ENCODE measurements at regions not wholly inside any gene's neighbourhood (a gene's known extent, or its start where the extent isn't known, plus 50 kb on each side); places are given as distances from the start of the nearest gene placed in this dataset.

DNA sequence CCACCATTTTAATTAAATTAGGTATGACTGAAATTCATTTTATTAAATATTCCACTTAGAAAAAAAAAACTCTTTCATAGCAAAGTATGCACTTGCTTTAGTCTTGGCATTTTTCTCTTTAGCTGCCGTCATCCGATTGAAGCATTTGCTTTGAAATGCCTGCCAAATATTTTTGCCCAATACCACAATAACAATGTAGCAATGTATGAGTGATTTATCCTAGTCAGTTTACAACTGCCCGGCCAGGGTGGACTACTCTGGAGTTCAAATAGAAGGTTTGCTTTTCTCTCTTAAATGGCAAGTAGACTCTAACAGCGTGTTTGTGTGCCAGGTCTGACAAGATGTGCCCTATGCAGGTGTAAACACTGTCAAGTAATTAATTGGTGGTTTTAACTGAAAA, 675.3 kb upstream of the SGCG start:
- Histone ChIP-seq H3K9me3 (ENCODE audit: control insufficient read depth, low read depth, low read length) (no peaks in the 10 kb centered on the region), H2AFZ (ENCODE audit: low read length) (no peak overlapping the region), H3K27ac (ENCODE audit: insufficient read length, low read depth, low read length) (no peak overlapping the region), H2BK120ac (ENCODE audit: low read depth, low read length, poor library complexity, severe bottlenecking) (no peak overlapping the region), H3K4ac (ENCODE audit: low read depth, low read length) (no peak overlapping the region), H3K27me3 (ENCODE audit: insufficient read depth, low read length) (no peaks in the 10 kb centered on the region), H3K23ac (ENCODE audit: insufficient read length, low read depth, low read length) (no peak overlapping the region), H3K23me2 (ENCODE audit: insufficient read length, low read depth, low read length, poor library complexity, severe bottlenecking) (no peaks in the 10 kb centered on the region), H3K9ac (ENCODE audit: extremely low read depth, insufficient read length, low read length) (no peak overlapping the region), H4K8ac (replicated peaks; ENCODE audit: insufficient read length, low read depth, low read length) (no peak overlapping the region), H3K56ac (ENCODE audit: insufficient read length, low read depth, low read length) (no peak overlapping the region), H2BK5ac (ENCODE audit: insufficient read length, low read length) (no peak overlapping the region), H4K91ac (ENCODE audit: insufficient read length, low read depth, low read length) (no peak overlapping the region), H2BK15ac (ENCODE audit: low read depth, low read length) (no peak overlapping the region), H4K5ac (ENCODE audit: insufficient read length, low read depth, low read length) (no peak overlapping the region), H3T11ph (ENCODE audit: low read length) (no peak overlapping the region), H3K4me1 (ENCODE audit: insufficient read depth, low read length) (no peaks in the 10 kb centered on the region), H3K14ac (ENCODE audit: insufficient read depth, low read length) (no peak overlapping the region), H3K18ac (ENCODE audit: insufficient read length, low read depth, low read length) (no peak overlapping the region), H4K20me1 (ENCODE audit: control insufficient read depth, insufficient read depth, insufficient read length) (no peaks in the 10 kb centered on the region), H2AK5ac (ENCODE audit: insufficient read length, low read length) (no peak overlapping the region), H3K79me2 (ENCODE audit: insufficient read depth, low read length) (no peaks in the 10 kb centered on the region), H2BK20ac (ENCODE audit: low read depth, low read length, poor library complexity, severe bottlenecking) (no peak overlapping the region), H2BK12ac (ENCODE audit: insufficient read length, low read depth, low read length) (no peak overlapping the region), H3K4me2 (ENCODE audit: insufficient read depth, insufficient read length, low read length) (no peak overlapping the region), H3K79me1 (ENCODE audit: insufficient read depth, low read depth, low read length, poor library complexity, severe bottlenecking) (no peaks in the 10 kb centered on the region)
- TF ChIP-seq, protein P1, sequence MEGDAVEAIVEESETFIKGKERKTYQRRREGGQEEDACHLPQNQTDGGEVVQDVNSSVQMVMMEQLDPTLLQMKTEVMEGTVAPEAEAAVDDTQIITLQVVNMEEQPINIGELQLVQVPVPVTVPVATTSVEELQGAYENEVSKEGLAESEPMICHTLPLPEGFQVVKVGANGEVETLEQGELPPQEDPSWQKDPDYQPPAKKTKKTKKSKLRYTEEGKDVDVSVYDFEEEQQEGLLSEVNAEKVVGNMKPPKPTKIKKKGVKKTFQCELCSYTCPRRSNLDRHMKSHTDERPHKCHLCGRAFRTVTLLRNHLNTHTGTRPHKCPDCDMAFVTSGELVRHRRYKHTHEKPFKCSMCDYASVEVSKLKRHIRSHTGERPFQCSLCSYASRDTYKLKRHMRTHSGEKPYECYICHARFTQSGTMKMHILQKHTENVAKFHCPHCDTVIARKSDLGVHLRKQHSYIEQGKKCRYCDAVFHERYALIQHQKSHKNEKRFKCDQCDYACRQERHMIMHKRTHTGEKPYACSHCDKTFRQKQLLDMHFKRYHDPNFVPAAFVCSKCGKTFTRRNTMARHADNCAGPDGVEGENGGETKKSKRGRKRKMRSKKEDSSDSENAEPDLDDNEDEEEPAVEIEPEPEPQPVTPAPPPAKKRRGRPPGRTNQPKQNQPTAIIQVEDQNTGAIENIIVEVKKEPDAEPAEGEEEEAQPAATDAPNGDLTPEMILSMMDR (conservative IDR thresholded peaks at IDR 0.05), result no peak
- H3K9me3 Mint-ChIP-seq, result peaks cover 0 to 3% of the 10 kb centered on the region in 2 experiments; a peak in 1 of 5 replicates
- no peak overlapping the region for H3K4me3 Mint-ChIP-seq
- no CpG with 5 or more reads among the region's 4 CpGs for WGBS (ENCODE audit: extremely low coverage, insufficient read length, low lambda C conversion rate)
- peaks cover 0 to 5% (median 0%) of the 10 kb centered on the region in 3 experiments; a peak in 2 of 7 replicates for H3K36me3 Mint-ChIP-seq (ENCODE audit: insufficient read depth in 1 of 3, low read depth in 3 of 3)
- peaks cover 0 to 4% of the 10 kb centered on the region in 2 experiments; a peak in 1 of 4 replicates for H3K4me1 Mint-ChIP-seq
- H3K27ac Mint-ChIP-seq, result no peak overlapping the region
- DNase-seq, result no peak
- no peaks in the 10 kb centered on the region for H3K27me3 Mint-ChIP-seq (ENCODE audit: low read depth)
